ENCODE measurements at regions not wholly inside any gene's neighbourhood (a gene's known extent, or its start where the extent isn't known, plus 50 kb on each side); places are given as distances from the start of the nearest gene placed in this dataset.
A peak's percentile ranks its signal among the peaks of the same experiment; 100 is the strongest.

DNA sequence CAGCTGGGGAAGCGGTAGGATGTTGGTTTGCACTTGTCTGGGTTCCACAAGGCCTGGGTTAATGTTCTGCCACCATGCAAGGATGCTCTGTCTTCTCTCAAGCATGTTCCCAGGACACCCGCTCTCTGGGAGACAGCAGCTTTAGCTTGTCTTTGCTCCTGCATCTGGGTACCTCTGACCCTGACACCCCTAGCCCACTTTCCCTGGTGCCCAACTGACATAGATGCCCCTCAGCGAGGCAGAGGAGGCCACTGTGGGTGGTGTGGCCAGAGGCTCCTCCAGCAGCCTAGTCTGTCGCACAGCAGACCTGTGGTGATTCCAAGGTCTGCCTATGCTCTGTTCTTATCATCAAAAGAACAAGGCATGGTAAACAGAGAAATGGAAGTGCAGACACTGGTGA is 83.6 kb upstream of the ALDH1L1 start:
- no peak for DNase-seq
- no peak overlapping the region for H3K4me3 Mint-ChIP-seq
- H3K27me3 Mint-ChIP-seq: peaks cover 22% of the 10 kb centered on the region
- no peaks in the 10 kb centered on the region for H3K9me3 Mint-ChIP-seq
- no peaks in the 10 kb centered on the region for H3K36me3 Mint-ChIP-seq
- CTCF ChIA-PET: no interaction called here
- POLR2A ChIA-PET: no interaction called here
- H3K27ac Mint-ChIP-seq: no peak overlapping the region
- no peaks in the 10 kb centered on the region for H3K4me1 Mint-ChIP-seq (ENCODE audit: low read depth)
- intact Hi-C loops (cut with micrococcal nuclease): no loop called here

DNA sequence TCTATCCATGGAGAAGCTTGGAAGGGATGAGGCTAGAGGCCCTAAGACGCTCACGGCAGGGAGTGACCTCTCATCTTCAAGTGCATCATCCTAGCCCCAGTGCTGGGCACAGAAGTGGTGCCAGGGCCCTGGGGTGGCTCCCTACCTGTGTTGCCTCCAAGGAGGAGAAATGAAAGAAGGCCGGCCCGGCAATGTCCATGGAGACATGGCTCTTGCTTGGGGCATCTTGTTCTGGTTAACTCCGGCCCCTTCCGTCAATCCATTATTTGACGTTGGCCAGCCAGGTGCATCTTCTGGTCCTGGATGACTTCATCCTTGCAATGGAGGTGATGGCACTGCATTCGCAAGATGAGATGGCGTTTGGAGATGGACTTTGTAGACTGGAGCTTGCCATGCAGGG is 83.2 kb upstream of the ALDH1L1 start:
- no peaks in the 10 kb centered on the region for H3K36me3 Mint-ChIP-seq
- H3K27me3 Mint-ChIP-seq: peaks cover 22% of the 10 kb centered on the region
- intact Hi-C loops (cut with micrococcal nuclease): no loop called here
- H3K4me1 Mint-ChIP-seq (ENCODE audit: low read depth): no peaks in the 10 kb centered on the region
- H3K4me3 Mint-ChIP-seq: no peak overlapping the region
- DNase-seq: no peak
- ChIA-PET CTCF (no interaction called here), POLR2A (no interaction called here)
- H3K27ac Mint-ChIP-seq: no peak overlapping the region
- H3K9me3 Mint-ChIP-seq: no peaks in the 10 kb centered on the region

DNA sequence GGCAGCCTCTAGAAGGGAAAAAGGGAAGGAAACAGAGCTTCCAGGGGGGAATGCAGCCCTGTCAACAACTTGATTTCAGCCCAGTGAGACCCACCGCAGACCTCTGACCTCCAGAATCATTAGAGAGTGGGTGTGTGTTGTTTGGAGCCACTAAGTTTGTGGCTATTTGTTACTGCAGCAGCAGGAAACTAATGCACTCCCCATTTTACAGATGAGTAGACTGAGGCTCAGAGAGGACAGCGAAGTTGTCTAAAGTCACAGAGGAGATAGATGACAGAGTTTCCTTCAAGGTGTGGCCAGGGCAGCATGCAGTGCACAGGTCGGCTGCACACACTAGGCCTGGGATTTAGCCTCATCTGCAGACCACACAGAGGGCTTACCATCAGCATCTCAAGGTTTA is 81.8 kb upstream of the ALDH1L1 start:
- no peaks in the 10 kb centered on the region for H3K4me1 Mint-ChIP-seq (ENCODE audit: low read depth)
- intact Hi-C loops (cut with micrococcal nuclease): no loop called here
- ChIA-PET CTCF (no interaction called here), POLR2A (no interaction called here)
- no peak for DNase-seq
- no peaks in the 10 kb centered on the region for H3K9me3 Mint-ChIP-seq
- H3K4me3 Mint-ChIP-seq: no peak overlapping the region
- H3K36me3 Mint-ChIP-seq: no peaks in the 10 kb centered on the region
- H3K27ac Mint-ChIP-seq: no peak overlapping the region
- peaks cover 15% of the 10 kb centered on the region for H3K27me3 Mint-ChIP-seq

DNA sequence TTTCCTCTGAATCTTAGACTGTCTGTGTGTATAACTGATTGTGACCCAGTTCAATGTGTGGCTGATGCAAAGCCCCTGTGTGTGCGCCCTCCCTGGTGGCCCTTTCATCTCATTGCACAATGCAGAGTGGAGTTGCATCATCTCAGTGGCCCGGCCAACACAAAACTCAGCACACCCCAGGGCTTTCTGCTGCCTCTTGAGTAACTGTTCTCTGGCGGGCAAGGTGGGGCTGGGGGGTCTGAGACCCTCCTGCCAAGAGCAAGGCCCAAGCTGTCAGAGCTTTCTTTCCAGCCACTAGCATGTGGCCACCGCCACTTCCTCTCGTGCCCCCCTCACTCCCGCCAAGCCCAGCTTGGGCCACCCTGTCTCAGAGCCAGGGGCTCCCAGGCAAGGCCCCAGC is 80.7 kb upstream of the ALDH1L1 start:
- Mint-ChIP-seq H3K27ac (no peak overlapping the region), H3K9me3 (no peaks in the 10 kb centered on the region), H3K27me3 (peaks cover 15% of the 10 kb centered on the region), H3K4me3 (no peak overlapping the region), H3K36me3 (no peaks in the 10 kb centered on the region), H3K4me1 (ENCODE audit: low read depth) (no peaks in the 10 kb centered on the region)
- CTCF ChIA-PET: no interaction called here
- DNase-seq: peak; percentile 18
- intact Hi-C loops (cut with micrococcal nuclease): no loop called here
- POLR2A ChIA-PET: no interaction called here

DNA sequence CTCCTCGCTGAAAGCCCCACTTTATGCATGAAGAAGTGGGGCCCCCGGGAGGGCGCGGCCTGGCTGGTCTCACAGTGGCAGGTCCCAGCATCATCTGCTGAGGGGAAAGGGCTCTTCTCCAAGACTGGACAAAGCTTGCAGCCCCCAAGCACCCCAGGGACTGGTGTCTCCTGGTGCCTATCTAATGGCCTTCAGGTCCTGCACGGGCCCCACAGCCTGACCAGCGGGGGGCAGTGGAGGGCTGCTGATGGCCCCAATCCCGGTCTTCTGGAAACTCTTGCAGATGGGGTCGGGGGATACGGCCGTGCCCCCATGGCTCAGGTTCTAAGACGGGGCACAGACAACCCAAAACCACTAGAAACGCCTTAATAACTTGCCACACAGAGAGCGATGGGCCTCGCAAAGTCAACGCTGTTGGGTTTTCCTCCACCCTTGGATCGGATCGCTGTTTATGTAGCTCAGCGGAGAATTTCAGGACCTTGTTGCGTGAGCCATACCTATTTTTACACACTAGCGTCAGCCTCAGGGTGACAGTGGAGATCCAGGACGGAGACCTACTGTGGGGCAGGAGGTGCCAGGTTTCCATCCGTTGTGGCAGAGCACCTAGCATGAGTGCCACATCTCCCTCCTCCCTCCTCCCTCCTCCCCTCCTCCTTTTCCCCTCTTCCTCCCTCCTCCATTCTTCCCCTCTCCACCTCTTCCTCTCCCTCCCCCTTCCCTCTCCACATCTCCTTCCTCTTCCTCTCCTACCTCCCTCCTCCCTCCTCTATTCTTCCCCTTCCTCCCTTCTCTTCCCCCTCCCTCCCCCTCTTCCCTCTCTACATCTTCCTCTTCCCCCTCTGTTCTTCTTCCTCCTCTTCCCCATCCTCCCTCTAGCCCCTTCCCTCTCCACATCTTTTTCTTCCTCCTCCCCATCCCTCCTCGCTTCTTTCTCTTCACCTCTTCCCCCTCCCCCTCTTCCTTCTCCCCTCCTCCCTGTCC is 79.3 kb upstream of the ALDH1L1 start:
- DNase-seq: peak; percentile 45
- Mint-ChIP-seq H3K4me3 (no peak overlapping the region), H3K4me1 (ENCODE audit: low read depth) (no peaks in the 10 kb centered on the region), H3K36me3 (no peaks in the 10 kb centered on the region), H3K27ac (no peak overlapping the region), H3K9me3 (no peaks in the 10 kb centered on the region), H3K27me3 (peaks cover 17% of the 10 kb centered on the region)
- ChIA-PET CTCF (no interaction called here), POLR2A (no interaction called here)
- intact Hi-C loops (cut with micrococcal nuclease): no loop called here

DNA sequence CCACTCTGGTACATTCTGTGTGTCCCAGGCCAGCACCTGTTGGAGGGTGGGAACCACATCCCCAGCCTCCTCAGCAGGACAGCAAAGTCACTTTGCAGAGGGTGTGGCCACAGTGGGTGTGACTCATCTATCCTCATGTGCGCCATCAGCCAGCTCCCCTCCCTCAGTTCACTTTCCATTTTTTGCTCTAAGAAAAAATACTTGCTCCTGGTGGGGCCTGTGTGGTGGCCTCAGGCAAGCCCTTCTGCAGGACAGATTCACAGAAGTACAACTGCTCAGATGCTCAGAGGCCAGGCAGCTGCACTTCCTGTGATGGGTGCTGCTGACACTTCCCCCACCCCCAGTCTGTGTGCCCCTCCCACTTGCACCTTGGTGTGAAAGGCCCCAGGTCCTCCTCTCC is 78.3 kb upstream of the ALDH1L1 start:
- no peaks in the 10 kb centered on the region for H3K4me1 Mint-ChIP-seq (ENCODE audit: low read depth)
- CTCF ChIA-PET: no interaction called here
- DNase-seq: peak; percentile 18
- POLR2A ChIA-PET: no interaction called here
- peaks cover 16% of the 10 kb centered on the region for H3K27me3 Mint-ChIP-seq
- H3K36me3 Mint-ChIP-seq: no peaks in the 10 kb centered on the region
- H3K27ac Mint-ChIP-seq: no peak overlapping the region
- no peaks in the 10 kb centered on the region for H3K9me3 Mint-ChIP-seq
- intact Hi-C loops (cut with micrococcal nuclease): no loop called here
- H3K4me3 Mint-ChIP-seq: no peak overlapping the region

DNA sequence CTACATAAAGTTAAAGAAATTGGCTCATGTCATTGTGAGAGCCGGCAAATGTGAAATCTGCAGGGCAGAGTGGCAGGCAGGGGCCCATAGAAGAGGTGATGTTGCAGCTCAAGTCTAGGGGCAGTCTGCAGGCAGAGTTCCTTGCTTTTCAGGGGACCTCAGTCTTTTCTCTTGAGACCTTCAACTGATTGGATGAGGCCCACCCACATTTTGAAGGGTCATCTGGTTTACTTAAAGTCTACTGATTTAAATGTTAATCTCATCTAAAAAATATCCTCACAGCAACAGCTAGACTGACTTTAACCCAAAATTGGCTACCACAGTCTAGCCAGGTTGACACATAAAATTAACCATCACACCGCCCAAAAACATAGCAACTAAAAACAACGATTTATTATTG is 77.6 kb upstream of the ALDH1L1 start:
- no peak overlapping the region for H3K27ac Mint-ChIP-seq
- intact Hi-C loops (cut with micrococcal nuclease): no loop called here
- CTCF ChIA-PET: interaction anchor here (0.8 kb wide), 1 partner anchor 12 kb away, joined by 4 read pairs; no protein-coding TSS in a partner anchor
- H3K27me3 Mint-ChIP-seq: peaks cover 15% of the 10 kb centered on the region
- no peaks in the 10 kb centered on the region for H3K9me3 Mint-ChIP-seq
- H3K4me1 Mint-ChIP-seq (ENCODE audit: low read depth): no peaks in the 10 kb centered on the region
- no peak overlapping the region for H3K4me3 Mint-ChIP-seq
- POLR2A ChIA-PET: no interaction called here
- H3K36me3 Mint-ChIP-seq: no peaks in the 10 kb centered on the region
- no peak for DNase-seq

DNA sequence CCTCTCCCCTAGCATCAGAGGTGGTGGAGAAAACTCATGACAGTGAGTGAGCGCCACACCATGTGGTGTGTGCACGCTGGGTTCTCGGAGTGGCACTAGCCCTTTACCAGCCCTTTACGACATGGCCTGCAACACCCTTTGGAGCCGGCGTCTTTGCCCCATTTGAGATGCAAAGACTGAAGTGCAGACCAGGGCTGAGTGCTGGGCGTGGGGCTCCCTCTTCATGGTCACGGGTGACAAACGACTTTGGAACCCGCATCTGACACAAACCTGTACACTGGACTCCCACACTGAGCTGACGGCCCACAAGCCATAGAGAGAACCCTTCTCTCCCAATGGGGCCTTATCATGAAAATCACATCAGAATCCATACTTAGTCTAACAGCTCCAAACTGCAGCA is 76.8 kb upstream of the ALDH1L1 start:
- Mint-ChIP-seq H3K36me3 (no peaks in the 10 kb centered on the region), H3K4me3 (no peak overlapping the region), H3K27ac (no peak overlapping the region), H3K4me1 (ENCODE audit: low read depth) (no peaks in the 10 kb centered on the region), H3K27me3 (peaks cover 9% of the 10 kb centered on the region), H3K9me3 (no peaks in the 10 kb centered on the region)
- DNase-seq: no peak
- ChIA-PET POLR2A (no interaction called here), CTCF (interaction anchor here (0.8 kb wide), 1 partner anchor 12 kb away, joined by 4 read pairs; no protein-coding TSS in a partner anchor)
- intact Hi-C loops (cut with micrococcal nuclease): no loop called here

DNA sequence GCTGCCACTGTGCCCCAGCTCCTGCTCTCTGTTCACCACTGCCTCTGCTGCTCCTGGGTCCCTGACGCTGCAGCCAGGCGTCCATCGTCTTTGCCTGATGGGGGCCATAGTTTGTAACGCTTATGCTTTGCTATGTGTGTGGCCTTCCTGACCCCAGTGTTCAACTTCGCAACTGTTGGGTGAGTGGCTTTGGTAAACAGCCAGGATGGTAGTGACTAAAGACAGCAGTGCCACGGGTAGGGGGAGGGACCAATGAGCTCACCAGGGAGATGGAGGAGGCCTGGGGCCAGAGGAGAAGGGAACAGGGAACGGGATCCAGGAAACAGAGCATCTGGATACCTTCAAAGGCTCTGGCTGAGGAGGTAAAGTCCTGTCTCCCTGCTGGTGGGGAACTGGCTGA is 75.9 kb upstream of the ALDH1L1 start:
- no peaks in the 10 kb centered on the region for H3K4me1 Mint-ChIP-seq (ENCODE audit: low read depth)
- intact Hi-C loops (cut with micrococcal nuclease): no loop called here
- peaks cover 2% of the 10 kb centered on the region for H3K27me3 Mint-ChIP-seq
- H3K36me3 Mint-ChIP-seq: no peaks in the 10 kb centered on the region
- H3K4me3 Mint-ChIP-seq: no peak overlapping the region
- H3K27ac Mint-ChIP-seq: no peak overlapping the region
- CTCF ChIA-PET: no interaction called here
- H3K9me3 Mint-ChIP-seq: no peaks in the 10 kb centered on the region
- POLR2A ChIA-PET: no interaction called here
- DNase-seq: no peak

DNA sequence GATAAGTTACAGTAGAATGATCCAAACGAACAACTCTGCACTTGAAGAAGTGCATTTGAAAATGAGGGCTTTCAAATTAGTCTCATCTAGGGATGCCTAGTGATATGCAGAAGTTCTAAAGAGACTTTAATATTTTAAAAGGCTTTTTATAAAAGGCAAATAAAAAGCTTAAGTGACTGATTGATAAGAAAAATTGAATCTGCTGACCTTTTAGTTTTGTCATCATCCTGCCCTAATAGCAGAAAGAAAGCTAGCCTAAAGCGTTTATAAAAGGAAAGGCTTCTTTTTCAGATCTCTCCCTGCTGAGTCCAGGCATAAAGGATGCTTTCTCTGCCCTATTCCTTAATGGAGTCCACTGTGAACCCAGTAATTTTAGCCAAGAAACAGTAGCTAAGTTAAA is 72.7 kb upstream of the ALDH1L1 start:
- POLR2A ChIA-PET: no interaction called here

DNA sequence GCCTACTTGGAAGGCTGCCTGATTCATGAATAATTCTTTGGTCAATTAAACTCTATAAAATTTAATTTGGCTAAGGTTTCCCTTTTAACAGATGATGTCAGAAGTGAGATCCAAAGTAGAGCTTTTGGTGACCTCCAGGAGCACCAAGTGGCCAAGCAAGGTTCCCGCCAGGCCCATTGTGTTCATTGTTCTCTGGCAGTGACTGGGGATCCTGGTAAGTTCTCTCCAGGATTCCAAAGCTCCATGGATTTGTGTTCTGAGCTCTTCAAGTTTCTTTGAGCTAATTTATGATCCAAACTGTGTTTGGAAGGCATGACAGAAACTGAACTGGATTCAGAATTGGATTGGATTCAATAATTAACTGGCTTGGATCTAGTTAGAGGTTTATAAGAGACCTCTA is 72.0 kb upstream of the ALDH1L1 start:
- H3K27ac Mint-ChIP-seq: no peak overlapping the region
- no peaks in the 10 kb centered on the region for H3K4me1 Mint-ChIP-seq (ENCODE audit: low read depth)
- no peak for DNase-seq
- CTCF ChIA-PET: no interaction called here
- POLR2A ChIA-PET: no interaction called here
- no peaks in the 10 kb centered on the region for H3K36me3 Mint-ChIP-seq
- H3K9me3 Mint-ChIP-seq: peaks cover under 1% of the 10 kb centered on the region
- peaks cover 2% of the 10 kb centered on the region for H3K27me3 Mint-ChIP-seq
- H3K4me3 Mint-ChIP-seq: no peak overlapping the region
- intact Hi-C loops (cut with micrococcal nuclease): no loop called here

More for the DNA sequence above, 72.7 kb upstream of the ALDH1L1 start:
- peaks cover 2% of the 10 kb centered on the region for H3K27me3 Mint-ChIP-seq
- no peak for DNase-seq
- no peaks in the 10 kb centered on the region for H3K9me3 Mint-ChIP-seq
- no peaks in the 10 kb centered on the region for H3K36me3 Mint-ChIP-seq
- no peaks in the 10 kb centered on the region for H3K4me1 Mint-ChIP-seq (ENCODE audit: low read depth)
- intact Hi-C loops (cut with micrococcal nuclease): no loop called here
- H3K27ac Mint-ChIP-seq: no peak overlapping the region
- no peak overlapping the region for H3K4me3 Mint-ChIP-seq
- CTCF ChIA-PET: no interaction called here

DNA sequence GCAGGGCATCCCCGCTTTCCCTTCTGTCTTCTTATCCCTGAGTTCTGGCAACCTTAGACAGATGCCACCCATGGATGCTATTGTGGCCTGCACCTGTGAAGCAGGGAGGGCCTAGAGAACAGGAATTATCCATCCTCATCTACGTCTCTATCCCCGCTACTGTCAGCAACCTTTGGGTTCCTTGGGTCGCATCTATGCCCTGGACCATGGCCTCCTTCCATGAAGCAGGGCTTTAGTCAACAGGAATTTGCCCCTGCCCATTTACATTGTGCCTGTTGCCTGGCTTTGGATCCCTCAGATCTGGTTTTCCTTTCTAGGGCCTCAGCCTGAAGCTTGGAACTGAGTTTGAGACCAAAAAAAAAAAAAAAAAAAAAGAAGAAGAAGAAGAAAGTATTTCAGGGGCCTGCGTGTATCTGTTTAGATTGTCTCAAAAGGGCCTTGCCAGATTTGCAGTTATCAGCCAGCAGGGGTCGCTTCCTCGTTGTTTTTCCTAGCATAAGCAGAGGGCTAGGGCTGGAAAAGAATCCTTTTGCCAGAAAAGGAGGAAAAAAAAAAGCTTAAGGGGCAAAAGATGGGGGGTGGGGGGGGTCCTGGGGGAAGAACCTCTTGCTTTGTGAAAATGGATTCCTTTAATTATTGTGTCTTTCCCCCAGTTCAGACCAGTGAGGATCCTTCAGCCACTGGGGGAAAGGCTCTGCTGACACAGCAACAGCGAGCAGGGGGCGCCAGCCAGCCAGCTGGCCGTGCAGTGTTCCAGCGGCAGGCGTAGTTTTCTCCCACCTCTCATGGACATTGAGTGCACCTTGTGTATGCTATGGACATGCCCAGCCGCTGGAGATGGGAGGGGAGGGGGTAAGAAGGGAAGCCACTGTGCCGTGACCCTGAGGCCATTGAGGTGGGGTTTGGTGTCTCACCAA is 65.7 kb upstream of the ALDH1L1 start:
- Mint-ChIP-seq H3K9me3 (peaks cover 2% of the 10 kb centered on the region), H3K4me1 (ENCODE audit: low read depth) (no peaks in the 10 kb centered on the region), H3K27me3 (no peaks in the 10 kb centered on the region), H3K4me3 (no peak overlapping the region), H3K36me3 (no peaks in the 10 kb centered on the region), H3K27ac (no peak overlapping the region)
- DNase-seq: peak; percentile 44
- intact Hi-C loops (cut with micrococcal nuclease): loop anchor here (1.0 kb wide), 1 partner anchor 143 kb away; no protein-coding TSS in a partner anchor
- CTCF ChIA-PET: interaction anchor here (0.6 to 1.2 kb wide), 2 partner anchors 12 to 98 kb away, joined by 3 to 4 read pairs; no protein-coding TSS in a partner anchor
- POLR2A ChIA-PET: no interaction called here

All from activated CD4-positive, alpha-beta memory T cell treated with anti-CD3 and anti-CD28 coated beads for 36 hours (primary cell).